K562 (cell line): ENCODE measurements at regions not wholly inside any gene's neighbourhood (a gene's known extent, or its start where the extent isn't known, plus 50 kb on each side); places are given as distances from the start of the nearest gene placed in this dataset.

Experiments
- ATAC-seq: fragments of 200-7000 bp; cut with Tn5 transposase; 3 replicates; pipeline ENCODE4 v1.9.1; 2020; ENCODE audit warnings: moderate library complexity
- BruUV-seq: library from RNA; stranded (reverse); fragments of 400-500 nt; replicated peaks from 2 replicates; lab custom pipeline; 2021; lab: Mats Ljungman, UMichigan
- CTCF ChIA-PET: fragments of 300-600 bp; formaldehyde crosslinking; extraction: SDS; loops from one replicate; lab custom pipeline; 2021; ENCODE audit warnings: low intra/inter-chr PET ratio; lab: Yijun Ruan, JAX
- POLR2A ChIA-PET: fragments of 300-600, 350-650 bp; sonication (Branson Sonifier 250); formaldehyde crosslinking; extraction: SDS; loops from one replicate; lab custom pipeline; 2021; ENCODE audit warnings: antibody characterized with exemption, inconsistent platforms; lab: Yijun Ruan, JAX
- DNase-seq, 4 experiments: peaks; one replicate each; pipeline versions ENCODE4 v3.0.0 to v3.0.0-alpha.2; 2011 to 2018; ENCODE audit warnings: low spot score in 3 of 4, mixed read lengths in 3 of 4; ENCODE audit errors: extremely low read depth in 1 of 4
- FAIRE-seq: peaks from 2 replicates; lab custom pipeline; 2011; peaks lifted over from hg19 to GRCh38; lab: Jason Lieb, UNC
- H2AFZ ChIP-seq: 2 replicates; pipeline ENCODE4 v1.6.0; 2011; ENCODE audit warnings: low read depth, low read length, control low read depth, inconsistent platforms
- H3K27ac ChIP-seq: fragments of 200-600 bp; 3 replicates; pipeline ENCODE4 v1.8.0; 2011; ENCODE audit warnings: low read depth, mild to moderate bottlenecking, control low read depth, inconsistent platforms, low read length, moderate library complexity, mixed read lengths; ENCODE audit errors: extremely low read depth
- H3K27me3 ChIP-seq, 2 experiments: fragments of 300-600 bp in 1 of 2; 2 replicates in 1 of 2; 3 replicates in 1 of 2; pipeline versions ENCODE4 v1.6.0 to v1.8.0; 2011; ENCODE audit warnings: inconsistent platforms in 2 of 2, low read length in 2 of 2, mild to moderate bottlenecking in 1 of 2, mixed read lengths in 1 of 2, moderate library complexity in 1 of 2; ENCODE audit not compliant: control insufficient read depth in 2 of 2, insufficient read depth in 2 of 2
- H3K36me3 ChIP-seq: fragments of 300-600 bp; 3 replicates; pipeline ENCODE4 v1.8.0; 2011; ENCODE audit warnings: mild to moderate bottlenecking, low read length, inconsistent platforms; ENCODE audit not compliant: control insufficient read depth, insufficient read depth
- H3K4me1 ChIP-seq, 2 experiments: fragments of 200-600 bp in 1 of 2; replicated peaks in 1 of 2; 2 replicates in 1 of 2; 3 replicates in 1 of 2; pipeline versions ENCODE4 v1.5.1 to v1.8.0; 2011; ENCODE audit warnings: inconsistent platforms in 2 of 2, low read length in 2 of 2, mild to moderate bottlenecking in 1 of 2, mixed read lengths in 1 of 2, moderate library complexity in 1 of 2; ENCODE audit not compliant: control insufficient read depth in 2 of 2, insufficient read depth in 2 of 2
- H3K4me2 ChIP-seq: 2 replicates; pipeline ENCODE4 v1.6.1; 2011; ENCODE audit warnings: low read length, control low read depth, inconsistent platforms, mixed read lengths; ENCODE audit not compliant: insufficient read depth
- H3K4me3 ChIP-seq: fragments of 200-600 bp; sonication (generic), shearing (Covaris generic); 2 replicates; pipeline ENCODE4 v1.5.1; 2016; ENCODE audit warnings: control low read depth, inconsistent platforms
- H3K79me2 ChIP-seq: fragments of 200-600 bp; 3 replicates; pipeline ENCODE4 v1.8.0; 2011; ENCODE audit warnings: low read length, inconsistent platforms; ENCODE audit not compliant: control insufficient read depth, insufficient read depth
- H3K9ac ChIP-seq, 2 experiments: 2 replicates each; pipeline versions ENCODE4 v1.6.0 to v1.6.1; 2011; ENCODE audit warnings: low read depth in 2 of 2, low read length in 2 of 2, control low read depth in 1 of 2, inconsistent platforms in 1 of 2, mild to moderate bottlenecking in 1 of 2, mixed read lengths in 1 of 2; ENCODE audit not compliant: insufficient read depth in 1 of 2
- H3K9me1 ChIP-seq: one replicate; pipeline ENCODE4 v1.6.0; 2011; ENCODE audit warnings: inconsistent platforms, mild to moderate bottlenecking, low read length, moderate library complexity; ENCODE audit not compliant: control insufficient read depth, insufficient read depth
- H3K9me3 ChIP-seq: replicated peaks from 2 replicates; pipeline ENCODE4 v1.5.1; 2011; ENCODE audit warnings: low read depth, low read length, inconsistent platforms; ENCODE audit not compliant: control insufficient read depth, insufficient read depth
- H4K20me1 ChIP-seq: replicated peaks from 2 replicates; pipeline ENCODE4 v1.6.1; 2011; ENCODE audit warnings: low read length, inconsistent platforms, mixed read lengths; ENCODE audit not compliant: control insufficient read depth, insufficient read depth
- ASH1L ChIP-seq: fragments of 450-650 bp; IDR thresholded peaks from 2 replicates; pipeline ENCODE4 v1.6.1; 2018; ENCODE audit warnings: borderline replicate concordance, mild to moderate bottlenecking, low read depth; ENCODE audit not compliant: partially characterized antibody
- MYNN ChIP-seq, 2 experiments: sonication (generic); formaldehyde crosslinking in 1 of 2; IDR thresholded peaks; 2 replicates each; pipeline versions ENCODE4 v1.5.0 to v1.6.1; 2016 to 2020; ENCODE audit warnings: antibody characterized with exemption in 1 of 2, missing genetic modification reagents in 1 of 2
- PHB2 ChIP-seq: fragments of 450-650 bp; IDR thresholded peaks from 2 replicates; pipeline ENCODE4 v1.6.1; 2017; ENCODE audit warnings: low read depth
- POLR2H ChIP-seq: IDR thresholded peaks from 2 replicates; pipeline ENCODE4 v1.6.1; 2016; ENCODE audit warnings: missing genetic modification characterization, low read depth, mild to moderate bottlenecking, control low read depth, missing compliant biosample characterization, moderate library complexity
- PTBP1 ChIP-seq: fragments of 200-400 bp; formaldehyde crosslinking; IDR thresholded peaks from 2 replicates; pipeline ENCODE4 v1.6.1; 2017; ENCODE audit warnings: low read depth, low read length
- SMAD4 ChIP-seq: fragments of 250-450 bp; sonication (Bioruptor Pico); conservative IDR thresholded peaks from 2 replicates; pipeline ENCODE4 v1.8.0; 2021; ENCODE audit warnings: inconsistent platforms, mild to moderate bottlenecking, moderate library complexity
- SMARCE1 ChIP-seq: fragments of 450-650 bp; IDR thresholded peaks from 2 replicates; pipeline ENCODE4 v1.7.1; 2016; ENCODE audit warnings: mild to moderate bottlenecking
- ZFP36 ChIP-seq: fragments of 150-350 bp; IDR thresholded peaks from 2 replicates; pipeline ENCODE4 v1.6.1; 2018; ENCODE audit warnings: low read length, low read depth; ENCODE audit not compliant: partially characterized antibody
- ZNF232 ChIP-seq: sonication (generic); formaldehyde crosslinking; IDR thresholded peaks from 2 replicates; pipeline ENCODE4 v1.8.0; 2022; ENCODE audit warnings: mild to moderate bottlenecking, missing genetic modification reagents
- ZNF24 ChIP-seq: fragments of 450-650 bp; IDR thresholded peaks from 2 replicates; pipeline ENCODE4 v1.6.1; 2016
- ZNF408 ChIP-seq: fragments of 250-450 bp; sonication (Bioruptor Pico); IDR thresholded peaks from 2 replicates; pipeline ENCODE4 v1.4.0; 2020; ENCODE audit warnings: low read depth, mild to moderate bottlenecking, moderate library complexity
- WGBS: fragments of 100-300 bp; shearing (Covaris generic); methylation state at CpG from one replicate; pipeline ENCODE4 v1.1.6; 2016; ENCODE audit warnings: low coverage, mixed read lengths; ENCODE audit not compliant: insufficient coverage; ENCODE audit errors: missing lambda C conversion rate; 5-methylcytosine and 5-hydroxymethylcytosine counted together
- in situ Hi-C: fragments of 300-500 bp; cut with MboI; formaldehyde crosslinking; loops from 4 replicates; pipeline ENCODE4 v1.15.0; 2018; ENCODE audit warnings: inconsistent platforms, mixed read lengths
- intact Hi-C: fragments of 100-400 bp; cut with micrococcal nuclease; formaldehyde crosslinking; loops from 2 replicates; pipeline ENCODE4 v1.14.2; 2022

DNA sequence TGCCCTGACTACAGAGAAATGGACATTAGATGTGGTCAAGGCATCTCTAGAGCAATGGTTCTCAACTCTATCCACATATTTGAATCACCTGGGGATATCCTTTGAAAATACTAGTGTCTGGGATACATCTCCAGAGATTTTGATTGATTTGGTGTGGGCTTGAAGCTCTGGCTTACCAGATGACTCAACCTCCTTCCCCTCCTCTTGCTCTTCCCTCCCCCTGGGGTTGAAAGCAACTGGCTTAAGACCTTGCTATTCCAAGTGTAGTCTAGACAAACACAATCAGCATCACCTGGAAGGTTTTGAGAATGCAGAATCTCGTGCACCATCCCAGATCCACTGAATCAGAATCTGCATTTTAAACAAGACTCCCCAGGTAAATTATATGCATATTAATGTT lies 183.8 kb downstream of the DAD1 start:
- no peaks in the 10 kb centered on the region for H3K4me1 ChIP-seq
- H3K9me1 ChIP-seq: no peaks in the 10 kb centered on the region
- intact Hi-C loops (no loop called here), in situ Hi-C loops (no loop called here)
- no peak overlapping the region for H3K4me2 ChIP-seq
- no peak overlapping the region for H3K4me3 ChIP-seq
- no peak for FAIRE-seq
- no peaks in the 10 kb centered on the region for H3K9me3 ChIP-seq
- no TSS peak for BruUV-seq
- H4K20me1 ChIP-seq: no peaks in the 10 kb centered on the region
- no peaks in the 10 kb centered on the region for H3K79me2 ChIP-seq
- TF ChIP-seq ZNF232 (CRISPR knock-in tag): no peak
- no peak for TF ChIP-seq PHB2
- TF ChIP-seq ZNF24: no peak
- TF ChIP-seq MYNN (IDR thresholded peaks at IDR 0.05): no peak
- TF ChIP-seq MYNN (CRISPR knock-in tag; IDR thresholded peaks at IDR 0.05): no peak
- TF ChIP-seq POLR2H (tag): no peak
- no peak for TF ChIP-seq SMAD4 (CRISPR knock-in tag)
- TF ChIP-seq ZNF408: no peak
- TF ChIP-seq PTBP1: no peak
- TF ChIP-seq ZFP36: no peak
- no peak for TF ChIP-seq SMARCE1
- no peak for TF ChIP-seq ASH1L
- no peak for DNase-seq
- ATAC-seq: no peak
- POLR2A ChIA-PET: no interaction called here
- no peaks in the 10 kb centered on the region for H3K36me3 ChIP-seq
- no peaks in the 10 kb centered on the region for H3K27me3 ChIP-seq
- 0% methylated on average over 1 of the region's 1 CpG for WGBS
- H2AFZ ChIP-seq: no peak overlapping the region
- H3K9ac ChIP-seq: no peak overlapping the region
- CTCF ChIA-PET: no interaction called here
- H3K27ac ChIP-seq: no peak overlapping the region
